HepG2 (cell line): ENCODE measurements at regions not wholly inside any gene's neighbourhood (a gene's known extent, or its start where the extent isn't known, plus 50 kb on each side); places are given as distances from the start of the nearest gene placed in this dataset.

ENCODE experiments used
- CAMTA2 ChIP-seq: sonication (generic); formaldehyde crosslinking; IDR thresholded peaks from 2 replicates; pipeline ENCODE4 v1.4.0; 2020; ENCODE audit warnings: mild to moderate bottlenecking, missing genetic modification reagents, borderline replicate concordance
- CEBPG ChIP-seq: IDR thresholded peaks from 2 replicates; pipeline ENCODE4 v1.6.1; 2016
- ESRRA ChIP-seq: sonication (generic); formaldehyde crosslinking; IDR thresholded peaks from 2 replicates; pipeline ENCODE4 v1.5.1; 2020; ENCODE audit warnings: mild to moderate bottlenecking, low read depth, missing genetic modification reagents
- HNRNPL ChIP-seq: fragments of 200-400 bp; formaldehyde crosslinking; IDR thresholded peaks from 2 replicates; pipeline ENCODE4 v1.6.1; 2017; ENCODE audit warnings: mild to moderate bottlenecking, low read depth, low read length
- KLF16 ChIP-seq, 2 experiments: sonication (generic) in 1 of 2; formaldehyde crosslinking in 1 of 2; IDR thresholded peaks; 2 replicates each; pipeline versions ENCODE4 v1.6.1 to v1.8.0; 2016 to 2023; ENCODE audit warnings: missing genetic modification reagents in 2 of 2, missing compliant biosample characterization in 1 of 2
- NCOA2 ChIP-seq: sonication (generic); formaldehyde crosslinking; IDR thresholded peaks from 2 replicates; pipeline ENCODE4 v1.8.0; 2022; ENCODE audit warnings: inconsistent platforms
- POLR2AphosphoS5 ChIP-seq: IDR thresholded peaks from 2 replicates; pipeline ENCODE4 v1.6.1; 2012; ENCODE audit warnings: low read depth, low read length
- RAD51 ChIP-seq: fragments of 450-650 bp; IDR thresholded peaks from 2 replicates; pipeline ENCODE4 v1.6.1; 2016; ENCODE audit warnings: borderline replicate concordance
- SOX5 ChIP-seq: IDR thresholded peaks from 2 replicates; pipeline ENCODE4 v1.6.1; 2016; ENCODE audit warnings: borderline replicate concordance
- ZBTB7A ChIP-seq: sonication (generic); formaldehyde crosslinking; IDR thresholded peaks from 2 replicates; pipeline ENCODE4 v1.8.0; 2022; ENCODE audit warnings: mild to moderate bottlenecking, missing genetic modification reagents
- ZNF431 ChIP-seq: sonication (generic); formaldehyde crosslinking; IDR thresholded peaks from 2 replicates; pipeline ENCODE4 v1.9.0; 2022; ENCODE audit warnings: missing genetic modification reagents, low read depth, mild to moderate bottlenecking, borderline replicate concordance
- ZNF749 ChIP-seq: sonication (generic); formaldehyde crosslinking; IDR thresholded peaks from 2 replicates; pipeline ENCODE4 v1.8.0; 2022; ENCODE audit warnings: mild to moderate bottlenecking, missing genetic modification reagents, moderate library complexity, borderline replicate concordance

DNA sequence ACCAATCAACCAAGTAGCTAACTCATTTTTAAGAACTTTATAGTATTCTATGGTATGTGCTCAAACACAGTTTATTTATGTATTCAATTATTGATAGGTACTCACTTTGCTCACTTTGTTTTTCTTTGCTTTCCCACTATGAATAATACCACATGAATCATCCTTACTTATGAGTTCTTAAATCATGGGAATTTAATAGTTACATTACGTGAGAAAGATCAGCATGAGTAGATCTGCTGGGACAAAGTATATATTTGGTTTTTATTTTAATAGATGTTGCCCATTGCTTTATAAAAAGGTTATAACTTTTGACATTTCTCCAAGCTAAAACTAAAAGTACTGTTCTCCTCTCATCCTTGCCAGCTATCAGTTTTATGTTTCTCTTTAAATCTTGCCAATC, 390.7 kb downstream of the LRATD1 start:
- TF ChIP-seq CAMTA2 (CRISPR knock-in tag) (no peak), SOX5 (no peak), HNRNPL (no peak), RAD51 (no peak), NCOA2 (CRISPR knock-in tag) (no peak), ZBTB7A (CRISPR knock-in tag) (no peak), ESRRA (CRISPR knock-in tag) (no peak), POLR2AphosphoS5 (no peak), ZNF431 (CRISPR knock-in tag) (no peak), KLF16 (CRISPR knock-in tag; IDR thresholded peaks at IDR 0.05) (no peak), ZNF749 (no peak), CEBPG (no peak)
